Pancreas (tissue), 10 donors: ENCODE measurements at regions not wholly inside any gene's neighbourhood (a gene's known extent, or its start where the extent isn't known, plus 50 kb on each side); places are given as distances from the start of the nearest gene placed in this dataset.
"Not testable (repeated sequence)": the region's sequence is repeated elsewhere in the genome, so short reads cannot be mapped to it uniquely, and the experiment has no call there.

Experiments
- ATAC-seq, 4 donors: fragments of 200-7000 bp; cut with Tn5 transposase; one replicate each; pipeline versions ENCODE4 v1.8.0 to v1.9.1; 2020; ENCODE audit warnings: mild to moderate bottlenecking in 4 of 4, moderate library complexity in 4 of 4
- DNase-seq, 6 donors: peaks; one replicate each; pipeline ENCODE4 v3.0.0-alpha.2; 2020
- FAIRE-seq: peaks from 2 replicates; lab custom pipeline; 2012; peaks lifted over from hg19 to GRCh38; lab: Jason Lieb, UNC
- H3K27ac ChIP-seq, 4 donors: fragments of 200-600 bp; sonication (generic); 1 replicate in 3 of 4; 2 replicates in 1 of 4; pipeline versions ENCODE4 v1.5.0 to v1.8.0; 2020
- H3K27me3 ChIP-seq, 4 donors: fragments of 200-600 bp; one replicate each; pipeline ENCODE4 v1.8.0; 2021
- H3K36me3 ChIP-seq, 3 donors: fragments of 200-600 bp; sonication (generic) in 1 of 3; one replicate each; pipeline versions ENCODE4 v1.5.0 to v1.8.0; 2020 to 2021
- H3K4me1 ChIP-seq, 3 donors: fragments of 200-600 bp; one replicate each; pipeline ENCODE4 v1.8.0; 2021
- H3K4me3 ChIP-seq, 4 donors: fragments of 200-600 bp; sonication (generic) in 2 of 4; one replicate each; pipeline versions ENCODE4 v1.5.0 to v1.8.0; 2020 to 2021
- H3K9me3 ChIP-seq, 4 donors: fragments of 200-600 bp; one replicate each; pipeline ENCODE4 v1.8.0; 2021
- CTCF ChIP-seq, 4 donors: fragments of 200-600 bp; sonication (generic) in 3 of 4; IDR thresholded peaks; one replicate each; pipeline versions ENCODE4 v1.5.0 to v1.8.0; 2021; ENCODE audit warnings: antibody characterized with exemption in 4 of 4
- WGBS, 2 donors: extraction: QIAGEN DNeasy Blood & Tissue Kit; methylation state at CpG; one replicate each; pipeline ENCODE4 v1.1.7; 2013; 5-methylcytosine and 5-hydroxymethylcytosine counted together
- intact Hi-C, 3 donors: fragments of 100-400 bp; cut with DNase I; formaldehyde crosslinking; loops; one replicate each; pipeline versions ENCODE4 v1.11.1 to v1.14.2; 2022
- donor health status: healthy with polysubstance abuse.
- donor health status: DM: no; HTN: no; CAD: no; lungs with moderate emphysema.
- donor health status: DM: no; HTN: no; CAD: no.
- donor health status: control.
- donor health status: control.
- donor health status: Bipolar disorder and iron deficiency.
- donor health status: DM: yes; HTN: yes; CAD: no.
- donor health status: DM: no; HTN: no; CAD: no.
- donor health status: DM: no; HTN: no; CAD: no.
- donor health status: DM: yes; HTN: yes; CAD: no.

- no peaks in the 10 kb centered on the region for H3K9me3 ChIP-seq
- intact Hi-C loops: no loop called here
- WGBS, 2 donors: 45 to 64% methylated on average over 2 of the region's 2 CpGs
- no peak for FAIRE-seq
- no peak for ATAC-seq
- no peaks in the 10 kb centered on the region for H3K4me1 ChIP-seq
- H3K36me3 ChIP-seq: no peaks in the 10 kb centered on the region
- H3K4me3 ChIP-seq: no peak overlapping the region
- DNase-seq: no peak
- TF ChIP-seq CTCF (IDR thresholded peaks at IDR 0.05): no peak
- H3K27ac ChIP-seq: no peak overlapping the region
- H3K27me3 ChIP-seq: peaks cover 0 to 5% (median 0%) of the 10 kb centered on the region in 4 donors
Measured at GRCh38 chr19:28136796-28137195, 1076.2 kb downstream of the UQCRFS1 start.

- no peak for TF ChIP-seq CTCF (IDR thresholded peaks at IDR 0.05)
- intact Hi-C loops: no loop called here
- DNase-seq (no peak), ATAC-seq (no peak), FAIRE-seq (no peak)
- Histone ChIP-seq H3K27ac (no peak overlapping the region), H3K36me3 (no peaks in the 10 kb centered on the region), H3K9me3 (no peaks in the 10 kb centered on the region), H3K4me1 (no peaks in the 10 kb centered on the region), H3K4me3 (no peak overlapping the region), H3K27me3 (no peaks in the 10 kb centered on the region)
Measured at GRCh38 chr19:28135825-28136224, 1077.1 kb downstream of the UQCRFS1 start.

- H3K27ac ChIP-seq: no peak overlapping the region
- intact Hi-C loops: no loop called here
- 66 to 69% methylated on average over 3 of the region's 3 CpGs for WGBS, 2 donors
- H3K9me3 ChIP-seq: no peaks in the 10 kb centered on the region
- no peak overlapping the region for H3K4me3 ChIP-seq
- no peaks in the 10 kb centered on the region for H3K4me1 ChIP-seq
- FAIRE-seq (no peak), ATAC-seq (no peak), DNase-seq (no peak)
- TF ChIP-seq CTCF (IDR thresholded peaks at IDR 0.05): no peak
- no peaks in the 10 kb centered on the region for H3K36me3 ChIP-seq
- no peaks in the 10 kb centered on the region for H3K27me3 ChIP-seq
Measured at GRCh38 chr19:28134311-28134710, 1078.6 kb downstream of the UQCRFS1 start.

- H3K4me1 ChIP-seq, DNase-seq, H3K27ac ChIP-seq, H3K4me3 ChIP-seq, intact Hi-C loops, FAIRE-seq, ATAC-seq, H3K9me3 ChIP-seq, H3K36me3 ChIP-seq, H3K27me3 ChIP-seq: not testable (repeated sequence)
- 49 to 58% methylated on average over 8 of the region's 8 CpGs for WGBS, 2 donors
Measured at GRCh38 chr19:28130881-28131280, 1082.1 kb downstream of the UQCRFS1 start.

GRCh38 chr19:28130066-28130511 is 1082.9 kb downstream of the UQCRFS1 start:
- H3K27ac ChIP-seq: no peak overlapping the region
- no peaks in the 10 kb centered on the region for H3K4me1 ChIP-seq
- DNase-seq (no peak), ATAC-seq (no peak), FAIRE-seq (no peak)
- no peaks in the 10 kb centered on the region for H3K9me3 ChIP-seq
- no peaks in the 10 kb centered on the region for H3K36me3 ChIP-seq
- intact Hi-C loops: no loop called here
- no peaks in the 10 kb centered on the region for H3K27me3 ChIP-seq
- no peak for TF ChIP-seq CTCF (IDR thresholded peaks at IDR 0.05)
- no peak overlapping the region for H3K4me3 ChIP-seq
- 63 to 73% methylated on average over 4 of the region's 4 CpGs for WGBS, 2 donors
